ENCODE measurements at regions not wholly inside any gene's neighbourhood (a gene's known extent, or its start where the extent isn't known, plus 50 kb on each side); places are given as distances from the start of the nearest gene placed in this dataset.

DNA sequence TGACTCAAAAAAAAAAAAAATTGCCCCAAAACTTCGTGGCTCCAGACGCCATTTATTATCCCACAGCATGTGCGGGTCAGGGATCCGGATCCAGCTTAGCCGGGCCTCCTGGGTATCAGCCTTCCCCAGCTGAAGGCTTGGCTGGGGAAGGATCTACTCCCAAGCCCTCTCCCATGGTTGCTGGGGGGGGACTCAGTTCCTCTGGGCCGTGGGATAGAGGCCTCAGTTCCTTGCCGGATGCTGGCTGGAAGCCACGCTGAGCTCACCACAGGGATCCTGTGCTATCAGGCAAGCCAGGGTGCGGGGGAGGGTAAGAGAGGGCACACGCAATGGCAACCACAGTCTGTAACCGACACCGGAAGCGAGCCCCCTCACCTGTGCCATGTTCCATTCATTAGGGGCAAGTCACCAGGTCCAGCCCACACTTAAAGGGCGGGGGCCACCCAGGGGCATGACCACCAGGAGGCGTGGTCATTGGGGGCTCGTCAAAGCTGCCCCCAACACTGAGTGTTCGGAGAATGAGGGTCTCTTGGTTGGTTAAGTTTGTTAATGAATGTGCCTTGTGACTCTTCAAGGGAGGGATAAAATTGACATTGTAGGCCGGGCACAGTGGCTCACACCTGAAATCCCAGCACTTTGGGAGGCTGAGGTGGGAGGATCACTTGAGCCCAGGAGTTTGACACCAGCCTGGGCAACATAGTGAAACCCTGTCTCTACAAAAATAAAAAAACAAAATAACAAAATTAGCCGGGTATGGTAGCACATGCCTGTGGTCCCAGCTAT lies 210.0 kb upstream of the GSE1 start:
- no peak for DNase-seq (ENCODE audit: low spot score)

DNA sequence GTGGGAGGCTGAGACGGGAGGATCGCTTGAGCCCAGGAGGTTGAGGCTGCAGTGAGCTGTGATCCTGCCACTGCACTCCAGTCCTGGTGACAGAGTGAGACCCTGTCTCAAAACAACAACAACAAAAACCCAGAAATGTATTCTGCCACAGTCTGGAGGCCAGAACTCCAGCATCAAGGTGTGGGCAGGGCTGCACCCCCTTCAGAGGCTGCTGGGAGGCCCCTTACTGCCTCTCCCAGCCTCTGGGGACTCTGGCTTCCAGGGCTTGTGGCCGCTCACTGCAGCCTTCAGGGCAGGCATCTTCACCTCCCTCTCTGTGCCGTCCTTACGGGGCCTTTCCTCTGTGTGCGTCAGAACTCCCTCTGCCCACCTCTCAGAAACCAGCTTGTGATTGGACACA lies 209.4 kb upstream of the GSE1 start:
- no peak for DNase-seq (ENCODE audit: low spot score)

DNA sequence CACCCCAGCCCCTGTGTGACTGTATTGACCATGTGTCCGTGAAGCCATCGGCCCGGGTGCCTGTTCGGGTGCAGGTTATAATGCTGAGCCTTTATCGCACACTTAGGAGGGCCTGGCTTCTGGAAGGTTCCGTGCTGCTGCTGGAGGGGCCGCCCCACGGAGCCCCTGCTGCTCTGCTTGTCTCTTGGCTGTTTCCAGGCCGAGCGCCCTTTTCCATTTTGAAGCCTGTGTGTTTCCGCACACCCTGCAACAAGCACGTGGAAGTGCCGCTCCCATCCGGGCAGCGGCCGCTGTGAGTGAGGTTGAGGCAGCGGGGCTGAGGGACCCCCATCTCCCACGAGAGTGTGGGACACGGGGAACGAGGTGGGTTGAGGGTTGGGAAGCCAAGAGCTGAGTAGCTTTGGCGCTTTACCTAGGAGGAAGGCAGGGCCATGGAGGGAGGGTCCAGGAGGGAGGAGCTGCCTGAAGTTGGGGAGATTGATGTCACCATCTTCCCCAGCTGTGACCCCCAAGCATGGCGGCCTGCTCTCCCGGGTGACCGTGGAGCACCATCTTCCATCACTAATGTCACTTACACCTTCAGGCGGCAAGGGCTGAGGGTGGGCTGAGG lies 200.1 kb upstream of the GSE1 start:
- DNase-seq (ENCODE audit: low spot score) = no peak

DNA sequence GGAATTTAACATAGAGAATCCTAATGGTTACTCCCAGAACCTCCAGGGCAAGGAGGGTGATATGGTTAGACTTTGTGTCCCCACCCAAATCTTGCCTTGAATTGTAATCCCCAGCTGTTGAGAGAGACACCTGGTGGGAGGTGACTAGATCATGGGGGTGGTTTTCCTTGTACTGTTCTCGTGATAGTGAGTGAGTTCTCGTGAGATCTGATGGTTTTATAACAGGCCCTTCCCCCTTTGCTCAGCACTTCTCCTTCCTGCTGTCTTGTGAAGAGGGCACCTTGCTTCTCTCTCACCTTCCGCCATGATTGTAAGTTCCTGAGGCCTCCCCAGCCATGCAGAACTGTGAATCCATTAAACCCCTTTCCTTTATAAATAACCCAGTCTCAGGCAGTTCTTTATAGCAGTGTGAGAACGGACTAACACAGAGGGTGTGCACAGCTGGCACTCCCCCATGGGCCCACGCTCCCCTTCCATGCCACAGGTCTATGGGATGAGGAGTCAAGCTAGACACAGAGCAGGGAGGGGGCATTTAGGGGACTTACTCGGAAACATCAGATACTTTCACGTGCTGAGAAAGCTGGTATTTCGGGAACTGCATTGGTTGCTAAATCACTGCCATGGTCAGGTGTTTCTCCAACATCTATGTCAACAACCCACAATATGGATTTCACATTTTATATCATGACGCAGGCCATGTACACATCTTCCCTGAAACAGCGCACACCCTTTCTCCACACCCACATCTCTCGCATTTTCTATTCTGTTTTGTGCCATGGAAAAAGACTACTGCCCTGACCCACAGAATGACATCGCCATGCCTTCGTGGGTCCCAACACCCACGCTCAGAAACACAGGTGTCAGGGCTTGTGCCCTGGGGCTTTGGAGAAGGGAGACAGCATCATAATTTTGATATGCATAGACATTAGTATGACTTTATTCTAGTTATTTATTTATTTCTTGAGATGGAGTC lies 199.1 kb upstream of the GSE1 start:
- no peak for DNase-seq (ENCODE audit: low spot score)

DNA sequence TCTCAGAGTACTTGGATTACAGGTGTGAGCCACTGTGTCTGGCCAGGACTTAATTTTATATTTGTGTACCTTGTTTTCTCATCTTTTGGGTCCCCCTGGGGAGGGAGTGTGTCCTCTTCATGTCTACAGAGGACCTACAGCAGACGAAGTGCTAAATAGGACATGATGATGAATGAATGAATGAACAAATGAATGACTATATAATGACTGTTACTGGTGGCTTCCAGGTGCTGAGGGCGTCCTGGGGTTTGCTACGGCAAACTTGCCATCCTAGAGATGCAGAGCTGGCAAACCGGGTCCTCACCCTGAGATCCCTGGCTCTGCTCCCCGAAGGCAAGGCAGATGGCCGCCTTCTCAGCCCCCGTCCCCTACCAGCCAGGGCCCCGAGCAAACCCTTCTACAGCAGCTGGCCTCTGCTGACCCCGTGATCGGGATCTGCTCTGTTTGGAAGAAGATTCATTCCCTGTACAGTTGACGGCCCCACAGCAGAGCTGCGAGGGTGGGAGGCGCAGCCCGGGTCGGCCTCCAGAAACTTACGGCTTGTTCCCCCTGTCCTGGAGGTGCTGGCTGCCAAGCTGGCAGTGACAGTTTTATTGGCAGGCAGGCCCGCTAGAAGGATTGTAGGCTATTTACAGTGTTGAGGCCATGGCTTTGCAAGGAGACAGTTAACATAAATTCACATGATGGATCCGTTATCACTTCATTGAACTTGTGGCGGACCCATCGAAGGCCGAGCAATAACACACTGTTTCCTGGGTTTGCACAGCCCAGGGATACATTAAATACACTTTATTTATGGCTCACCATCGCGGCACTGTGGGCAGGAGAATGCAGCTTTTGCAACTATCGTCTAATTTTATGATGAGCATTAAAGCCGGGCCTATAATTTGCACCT lies 197.7 kb upstream of the GSE1 start:
- no peak for DNase-seq (ENCODE audit: low spot score)

GRCh38 chr16:85416228-85417109 lies 196.7 kb upstream of the GSE1 start:
- DNase-seq (ENCODE audit: low spot score) = peak; percentile 83

- no peak for DNase-seq (ENCODE audit: low spot score)
Observed at GRCh38 chr16:85417156-85417860, 195.8 kb upstream of the GSE1 start.

- DNase-seq (ENCODE audit: low spot score) = no peak
Observed at GRCh38 chr16:85418978-85419491, 194.1 kb upstream of the GSE1 start.

- DNase-seq (ENCODE audit: low spot score) = no peak
Observed at GRCh38 chr16:85419503-85420408, 193.4 kb upstream of the GSE1 start.

DNA sequence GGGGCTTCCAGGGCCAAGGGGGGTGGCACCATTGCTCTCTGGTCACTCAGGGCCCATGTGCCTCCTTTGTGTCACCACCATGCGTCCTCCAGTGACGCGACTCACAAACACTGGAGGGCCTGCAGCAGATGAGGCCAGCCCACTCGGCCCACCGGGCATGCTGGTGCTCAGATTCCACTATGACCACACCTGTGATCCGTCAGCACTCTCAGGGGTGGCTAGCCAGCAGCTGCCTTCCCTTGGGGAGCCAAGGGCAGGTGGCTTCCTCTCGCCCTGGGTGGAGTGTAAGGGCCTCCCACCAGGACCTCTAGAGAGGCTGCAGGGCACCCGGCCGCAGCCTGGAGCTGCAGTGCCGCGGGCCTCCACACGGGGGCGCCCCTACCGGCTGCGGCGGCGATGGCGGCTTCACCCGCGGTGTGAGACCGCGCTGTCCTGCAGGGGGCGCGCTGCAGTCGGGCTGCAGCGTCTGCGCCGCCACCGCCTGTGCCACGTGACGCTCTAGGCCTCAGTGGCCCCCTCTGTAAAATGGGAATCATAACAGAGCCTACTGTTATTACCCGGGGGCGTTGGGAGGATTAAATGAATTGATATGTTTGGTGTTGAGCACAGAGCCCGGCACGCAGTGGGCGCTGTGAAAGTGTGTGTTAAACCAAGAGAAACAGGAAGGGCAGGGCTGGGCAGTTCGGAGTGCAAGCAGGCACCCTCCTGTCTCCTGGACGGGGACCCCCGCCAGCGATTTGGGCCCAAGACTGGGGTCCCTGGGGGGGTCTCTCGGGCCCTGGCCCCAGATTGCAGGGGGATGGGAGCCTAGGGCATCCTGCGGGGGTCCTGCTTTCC lies 192.4 kb upstream of the GSE1 start:
- peak; percentile 91 for DNase-seq (ENCODE audit: low spot score)

- no peak for DNase-seq (ENCODE audit: low spot score)
Observed at GRCh38 chr16:85421338-85422195, 191.6 kb upstream of the GSE1 start.

- no peak for DNase-seq (ENCODE audit: low spot score)
Observed at GRCh38 chr16:85422196-85422631, 190.9 kb upstream of the GSE1 start.

DNA sequence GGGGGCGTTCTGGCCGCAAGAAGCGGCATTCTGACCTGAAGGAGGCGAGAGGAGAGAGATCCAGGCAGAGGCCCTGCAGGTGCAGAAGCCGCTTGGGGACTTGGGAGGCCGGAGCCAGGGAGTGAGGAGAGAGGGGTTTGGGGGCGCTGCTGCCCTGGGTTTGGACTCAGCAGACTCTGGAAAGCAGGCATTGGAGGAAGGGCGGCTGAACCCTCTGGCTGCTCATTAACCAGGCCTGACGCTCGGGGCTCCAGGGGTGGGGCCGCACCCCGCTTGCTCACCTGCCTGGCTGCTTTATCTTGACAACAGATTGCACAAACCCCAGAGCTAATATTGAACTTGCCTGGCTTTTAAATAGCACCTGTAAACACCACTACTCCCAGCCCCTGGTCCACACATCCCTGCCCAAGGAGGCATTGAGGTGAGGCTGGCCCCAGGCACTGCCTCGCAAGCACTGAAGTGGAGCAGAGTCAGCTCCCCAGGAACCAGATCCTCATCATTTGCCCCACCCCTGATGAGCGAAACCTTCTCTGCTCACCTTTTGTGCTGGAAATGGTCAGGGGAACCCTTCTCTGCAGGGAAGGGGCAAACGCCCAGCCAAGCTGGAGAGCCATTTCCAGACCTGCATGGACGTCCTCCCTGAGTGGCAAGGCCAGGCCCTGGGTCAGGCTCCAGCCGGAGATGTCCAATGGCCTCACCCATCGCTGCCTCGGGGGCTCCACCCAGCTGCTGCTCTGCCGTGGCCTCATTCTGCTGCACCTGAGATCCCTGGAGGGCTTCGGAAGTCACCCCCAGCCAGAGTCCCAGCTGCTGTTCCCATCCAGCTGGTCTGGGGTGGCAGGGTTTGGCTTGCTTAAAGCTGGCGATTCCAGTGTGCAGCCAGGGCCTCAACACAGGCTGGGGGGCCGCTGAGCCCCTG lies 190.2 kb upstream of the GSE1 start:
- no peak for DNase-seq (ENCODE audit: low spot score)

DNA sequence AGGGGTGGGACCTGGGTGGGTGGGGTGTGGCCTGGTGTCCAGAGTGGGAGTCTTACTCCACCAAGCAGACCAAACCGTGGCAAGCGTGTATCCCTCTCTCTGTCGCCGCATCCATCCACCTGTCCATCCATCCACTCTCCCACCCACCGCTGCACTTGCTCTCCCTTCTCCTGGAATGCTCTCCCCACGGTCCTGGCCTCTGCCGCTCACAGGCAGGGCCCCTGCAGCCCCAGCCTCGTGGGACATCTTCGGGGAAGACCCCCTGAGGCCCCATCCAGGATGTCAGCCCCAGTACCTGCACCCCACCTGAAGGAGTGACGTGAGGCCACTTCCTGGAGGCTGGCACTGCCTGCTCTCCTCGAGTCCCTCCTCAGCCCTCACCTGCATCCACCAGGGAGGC lies 189.5 kb upstream of the GSE1 start:
- no peak for DNase-seq (ENCODE audit: low spot score)

DNA sequence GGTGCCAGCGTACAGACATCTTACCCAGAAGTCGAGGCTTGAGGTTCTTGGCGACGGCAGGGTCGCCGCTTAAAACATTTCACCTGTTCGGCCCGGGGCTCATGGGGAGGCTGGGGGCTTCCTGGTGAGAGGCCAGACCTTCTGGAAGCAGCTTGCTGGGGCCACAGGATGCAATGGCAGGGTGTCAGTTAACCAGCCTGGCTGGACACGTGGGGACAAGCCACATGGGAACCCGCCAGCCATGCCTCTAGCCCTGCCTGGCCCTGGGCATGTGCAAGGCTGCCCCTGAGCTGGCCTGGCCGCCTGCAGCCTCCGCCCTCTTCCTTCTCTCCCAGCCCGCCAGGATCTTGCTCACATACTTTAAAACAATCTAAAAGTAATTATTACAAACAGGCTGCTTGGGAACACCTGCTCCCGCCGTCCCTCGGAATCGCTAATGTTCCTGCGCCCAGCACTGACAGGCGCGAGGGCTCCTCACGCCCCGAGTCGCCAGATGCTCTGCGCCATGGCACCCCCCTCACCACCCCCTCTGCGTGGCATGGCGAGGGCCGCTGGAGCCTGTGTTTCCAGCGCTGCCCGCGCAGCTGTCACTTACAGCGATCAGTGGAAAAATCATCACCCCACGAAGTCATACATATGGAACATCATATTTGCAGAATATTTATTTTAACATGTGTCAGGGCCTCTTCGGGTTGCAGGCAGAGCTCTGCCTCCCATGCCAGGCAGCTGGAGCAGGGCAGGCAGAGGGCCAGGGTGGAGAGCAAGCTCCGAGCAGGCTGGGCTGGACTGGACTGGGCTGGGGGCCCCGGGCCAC lies 188.7 kb upstream of the GSE1 start:
- no peak for DNase-seq (ENCODE audit: low spot score)

Data from GM03348 (cell line).